ENCODE measurements at regions not wholly inside any gene's neighbourhood (a gene's known extent, or its start where the extent isn't known, plus 50 kb on each side); places are given as distances from the start of the nearest gene placed in this dataset.
"Not testable (repeated sequence)": the region's sequence is repeated elsewhere in the genome, so short reads cannot be mapped to it uniquely, and the experiment has no call there.

GRCh38 chr2:111282162-111282561, 161.4 kb downstream of the BCL2L11 start:
- H3K4me3 ChIP-seq; H3K4me1 ChIP-seq (replicated peaks); DNase-seq (ENCODE audit: low read depth in 1 of 2, low spot score in 2 of 2); H3K9me3 ChIP-seq (replicated peaks); H3K36me3 ChIP-seq; H3K27ac ChIP-seq; H3K27me3 ChIP-seq (replicated peaks): not testable (repeated sequence)

- H3K27ac ChIP-seq; H3K9me3 ChIP-seq (replicated peaks); H3K4me1 ChIP-seq (replicated peaks); H3K36me3 ChIP-seq; H3K4me3 ChIP-seq; DNase-seq (ENCODE audit: low read depth in 1 of 2, low spot score in 2 of 2); H3K27me3 ChIP-seq (replicated peaks): not testable (repeated sequence)
These were observed 167.2 kb downstream of the BCL2L11 start for GRCh38 chr2:111287646-111288568.

- not testable (repeated sequence) for H3K27ac ChIP-seq; DNase-seq (ENCODE audit: low read depth in 1 of 2, low spot score in 2 of 2); H3K27me3 ChIP-seq (replicated peaks); H3K36me3 ChIP-seq; H3K4me3 ChIP-seq; H3K9me3 ChIP-seq (replicated peaks); H3K4me1 ChIP-seq (replicated peaks)
These were observed 169.7 kb downstream of the BCL2L11 start for GRCh38 chr2:111290370-111290769.

- H3K4me3 ChIP-seq; H3K27me3 ChIP-seq (replicated peaks); H3K36me3 ChIP-seq; DNase-seq (ENCODE audit: low read depth in 1 of 2, low spot score in 2 of 2); H3K4me1 ChIP-seq (replicated peaks); H3K9me3 ChIP-seq (replicated peaks); H3K27ac ChIP-seq: not testable (repeated sequence)
These were observed 170.9 kb downstream of the BCL2L11 start for GRCh38 chr2:111291566-111291965.

- not testable (repeated sequence) for H3K27ac ChIP-seq; H3K4me3 ChIP-seq; H3K9me3 ChIP-seq (replicated peaks); H3K36me3 ChIP-seq; H3K4me1 ChIP-seq (replicated peaks); DNase-seq (ENCODE audit: low read depth in 1 of 2, low spot score in 2 of 2); H3K27me3 ChIP-seq (replicated peaks)
These were observed 171.7 kb downstream of the BCL2L11 start for GRCh38 chr2:111292232-111292968.

GRCh38 chr2:111294699-111295098, 174.0 kb downstream of the BCL2L11 start:
- not testable (repeated sequence) for DNase-seq (ENCODE audit: low read depth in 1 of 2, low spot score in 2 of 2); H3K4me3 ChIP-seq; H3K4me1 ChIP-seq (replicated peaks); H3K9me3 ChIP-seq (replicated peaks); H3K36me3 ChIP-seq; H3K27me3 ChIP-seq (replicated peaks); H3K27ac ChIP-seq

- H3K27me3 ChIP-seq (replicated peaks); H3K36me3 ChIP-seq; H3K4me3 ChIP-seq; H3K9me3 ChIP-seq (replicated peaks); H3K27ac ChIP-seq; H3K4me1 ChIP-seq (replicated peaks): not testable (repeated sequence)
- peak in 1 of 2 experiments; percentile 63 for DNase-seq (ENCODE audit: low read depth in 1 of 2, low spot score in 2 of 2)
These were observed 175.5 kb downstream of the BCL2L11 start for GRCh38 chr2:111296122-111296804.

GRCh38 chr2:111297128-111297527, 176.4 kb downstream of the BCL2L11 start:
- H3K27ac ChIP-seq; H3K4me1 ChIP-seq (replicated peaks); H3K4me3 ChIP-seq; H3K9me3 ChIP-seq (replicated peaks); H3K36me3 ChIP-seq; H3K27me3 ChIP-seq (replicated peaks); DNase-seq (ENCODE audit: low read depth in 1 of 2, low spot score in 2 of 2): not testable (repeated sequence)

GRCh38 chr2:111298927-111299326, 178.2 kb downstream of the BCL2L11 start:
- H3K4me1 ChIP-seq (replicated peaks); DNase-seq (ENCODE audit: low read depth in 1 of 2, low spot score in 2 of 2); H3K27me3 ChIP-seq (replicated peaks); H3K9me3 ChIP-seq (replicated peaks); H3K4me3 ChIP-seq; H3K27ac ChIP-seq; H3K36me3 ChIP-seq: not testable (repeated sequence)

GRCh38 chr2:111299635-111300034, 178.9 kb downstream of the BCL2L11 start:
- H3K27ac ChIP-seq; H3K27me3 ChIP-seq (replicated peaks); H3K4me3 ChIP-seq; DNase-seq (ENCODE audit: low read depth in 1 of 2, low spot score in 2 of 2); H3K4me1 ChIP-seq (replicated peaks); H3K36me3 ChIP-seq; H3K9me3 ChIP-seq (replicated peaks): not testable (repeated sequence)

GRCh38 chr2:111301677-111302076, 181.0 kb downstream of the BCL2L11 start:
- not testable (repeated sequence) for DNase-seq (ENCODE audit: low read depth in 1 of 2, low spot score in 2 of 2); H3K4me3 ChIP-seq; H3K27ac ChIP-seq; H3K27me3 ChIP-seq (replicated peaks); H3K36me3 ChIP-seq; H3K4me1 ChIP-seq (replicated peaks); H3K9me3 ChIP-seq (replicated peaks)

GRCh38 chr2:111302397-111303218, 181.9 kb downstream of the BCL2L11 start:
- not testable (repeated sequence) for H3K27ac ChIP-seq; H3K9me3 ChIP-seq (replicated peaks); H3K4me3 ChIP-seq; DNase-seq (ENCODE audit: low read depth in 1 of 2, low spot score in 2 of 2); H3K36me3 ChIP-seq; H3K4me1 ChIP-seq (replicated peaks); H3K27me3 ChIP-seq (replicated peaks)

GRCh38 chr2:111307302-111307701, 186.6 kb downstream of the BCL2L11 start:
- not testable (repeated sequence) for H3K36me3 ChIP-seq; H3K27me3 ChIP-seq (replicated peaks); H3K4me1 ChIP-seq (replicated peaks); DNase-seq (ENCODE audit: low read depth in 1 of 2, low spot score in 2 of 2); H3K27ac ChIP-seq; H3K9me3 ChIP-seq (replicated peaks); H3K4me3 ChIP-seq

Data from SJSA1 (cell line).